ENCODE measurements at regions not wholly inside any gene's neighbourhood (a gene's known extent, or its start where the extent isn't known, plus 50 kb on each side); places are given as distances from the start of the nearest gene placed in this dataset.

DNA sequence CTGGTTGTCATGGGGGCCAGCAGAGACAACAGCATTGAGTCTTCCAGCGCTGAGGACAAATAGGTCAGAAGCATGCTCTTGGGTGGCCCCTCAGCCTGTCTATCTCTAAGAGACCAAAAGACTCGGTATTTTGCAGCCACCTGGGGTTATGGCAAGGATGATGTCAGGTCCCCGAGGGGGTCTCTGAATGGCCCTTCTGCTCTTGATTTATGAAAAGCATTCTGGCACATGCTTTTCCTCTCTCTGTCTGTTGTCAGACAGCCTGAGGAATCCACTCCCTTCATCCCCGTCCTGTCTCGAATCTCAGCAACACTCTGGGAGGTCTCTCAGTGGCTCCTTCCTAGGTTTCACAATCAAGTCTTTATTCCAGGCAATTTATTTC lies 156.6 kb upstream of the RGMA start (continued):
- TF ChIP-seq, protein P1, sequence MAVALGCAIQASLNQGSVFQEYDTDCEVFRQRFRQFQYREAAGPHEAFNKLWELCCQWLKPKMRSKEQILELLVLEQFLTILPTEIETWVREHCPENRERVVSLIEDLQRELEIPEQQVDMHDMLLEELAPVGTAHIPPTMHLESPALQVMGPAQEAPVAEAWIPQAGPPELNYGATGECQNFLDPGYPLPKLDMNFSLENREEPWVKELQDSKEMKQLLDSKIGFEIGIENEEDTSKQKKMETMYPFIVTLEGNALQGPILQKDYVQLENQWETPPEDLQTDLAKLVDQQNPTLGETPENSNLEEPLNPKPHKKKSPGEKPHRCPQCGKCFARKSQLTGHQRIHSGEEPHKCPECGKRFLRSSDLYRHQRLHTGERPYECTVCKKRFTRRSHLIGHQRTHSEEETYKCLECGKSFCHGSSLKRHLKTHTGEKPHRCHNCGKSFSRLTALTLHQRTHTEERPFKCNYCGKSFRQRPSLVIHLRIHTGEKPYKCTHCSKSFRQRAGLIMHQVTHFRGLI (CRISPR knock-in tag; IDR thresholded peaks at IDR 0.05) = no peak

DNA sequence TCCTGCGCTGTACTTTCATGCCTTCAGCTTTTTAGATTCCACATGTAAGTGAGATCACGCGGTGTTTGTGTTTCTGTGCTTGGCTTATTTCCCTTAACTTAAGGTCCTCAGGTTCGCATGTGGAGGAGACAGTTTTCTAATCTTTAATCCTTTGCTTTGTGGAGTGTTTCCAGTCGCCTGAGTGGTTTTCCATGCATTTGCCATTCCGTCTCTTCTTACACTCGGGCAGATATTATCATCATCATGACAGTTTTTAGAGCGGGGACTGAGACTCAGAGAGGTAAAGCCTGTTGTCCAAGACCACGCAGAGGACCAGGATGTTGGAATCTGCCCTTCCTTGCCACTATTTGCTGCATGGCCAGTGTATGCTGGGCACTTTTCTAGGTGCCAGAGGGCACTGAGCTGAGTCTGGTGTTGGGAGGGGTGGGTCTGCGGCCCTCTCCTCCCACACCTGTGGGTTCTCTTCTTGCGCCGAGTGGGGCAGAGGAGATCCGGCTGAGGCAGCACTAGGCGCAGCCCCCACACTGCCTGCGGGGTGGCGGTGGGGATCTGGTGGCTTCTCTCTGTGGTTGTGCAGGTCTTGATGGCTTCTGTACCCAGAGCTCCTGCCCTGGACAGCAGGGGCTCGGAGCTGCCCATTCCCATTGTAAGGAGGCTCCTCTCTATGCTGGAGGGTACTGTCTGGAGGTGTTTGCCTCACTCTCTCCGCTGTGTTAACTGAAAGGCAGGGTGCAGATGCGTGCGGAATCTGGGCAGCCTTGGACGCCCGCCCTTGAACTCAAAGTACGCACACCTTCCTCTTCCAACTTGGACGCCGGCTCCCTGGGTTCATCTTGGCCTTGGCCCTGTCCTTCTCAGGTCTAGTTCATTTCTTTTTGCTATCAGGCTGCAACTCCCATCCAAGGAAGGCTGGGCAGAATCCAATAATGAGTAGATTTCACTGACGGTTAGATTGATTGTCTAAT lies 156.0 kb upstream of the RGMA start:
- Histone ChIP-seq H3K9me1 (ENCODE audit: control insufficient read depth, insufficient read depth, low read length) (no peaks in the 10 kb centered on the region), H3K79me2 (ENCODE audit: control insufficient read depth, insufficient read depth, low read length) (no peaks in the 10 kb centered on the region), H3K9me3 (replicated peaks; ENCODE audit: control insufficient read depth, insufficient read depth, low read depth, low read length) (no peaks in the 10 kb centered on the region), H3K4me2 (ENCODE audit: insufficient read depth, low read length) (no peak overlapping the region), H3K9ac (ENCODE audit: insufficient read depth in 1 of 2, low read depth in 2 of 2, low read length in 2 of 2) (no peak overlapping the region), H3K4me3 (no peak overlapping the region), H3K27me3 (ENCODE audit: control insufficient read depth in 2 of 2, insufficient read depth in 2 of 2, low read length in 2 of 2) (peaks cover 4 to 41% of the 10 kb centered on the region in 2 experiments; a peak in 3 of 5 replicates), H3K36me3 (ENCODE audit: control insufficient read depth, insufficient read depth, low read length) (no peaks in the 10 kb centered on the region), H3K4me1 (replicated peaks in 1 of 2; ENCODE audit: control insufficient read depth in 2 of 2, insufficient read depth in 2 of 2, low read length in 2 of 2) (no peaks in the 10 kb centered on the region), H3K27ac (ENCODE audit: extremely low read depth, low read depth, low read length) (no peak overlapping the region), H2AFZ (ENCODE audit: low read depth, low read length) (no peak overlapping the region), H4K20me1 (replicated peaks; ENCODE audit: control insufficient read depth, insufficient read depth, low read length) (no peaks in the 10 kb centered on the region)
- in situ Hi-C loops (cut with MboI) (no loop called here), intact Hi-C loops (cut with micrococcal nuclease) (no loop called here)
- TF ChIP-seq HNRNPLL (IDR thresholded peaks at IDR 0.05; ENCODE audit: low read depth, low read length, poor library complexity, severe bottlenecking) (no peak), HOXB6 (CRISPR knock-in tag; IDR thresholded peaks at IDR 0.05; ENCODE audit: borderline replicate concordance) (no peak), SAFB (IDR thresholded peaks at IDR 0.05; ENCODE audit: borderline replicate concordance, low read depth, low read length) (no peak), HDAC6 (IDR thresholded peaks at IDR 0.05; ENCODE audit: low read depth, low read length) (no peak), SREBF1 (IDR thresholded peaks at IDR 0.05; ENCODE audit: borderline replicate concordance, low read depth, low read length) (no peak), DACH1 (IDR thresholded peaks at IDR 0.05; ENCODE audit: partially characterized antibody) (no peak), ELF1 (tag; IDR thresholded peaks at IDR 0.05) (no peak), FOXK2 (conservative IDR thresholded peaks at IDR 0.05 in 1 of 2, IDR thresholded peaks at IDR 0.05 in 1 of 2; ENCODE audit: low read depth in 2 of 2) (no peak), CHD1 (IDR thresholded peaks at IDR 0.05; ENCODE audit: low read length) (no peak), DIDO1 (tag; IDR thresholded peaks at IDR 0.05; ENCODE audit: low read depth) (no peak), CBFB (CRISPR knock-in tag; IDR thresholded peaks at IDR 0.05) (no peak), HLTF (IDR thresholded peaks at IDR 0.05) (no peak), TOE1 (IDR thresholded peaks at IDR 0.05; ENCODE audit: borderline replicate concordance) (no peak), TOE1 (CRISPR knock-in tag; IDR thresholded peaks at IDR 0.05; ENCODE audit: borderline replicate concordance, low read depth) (no peak), CAMTA2 (CRISPR knock-in tag; conservative IDR thresholded peaks at IDR 0.05) (no peak)
- TF ChIP-seq, protein P2, sequence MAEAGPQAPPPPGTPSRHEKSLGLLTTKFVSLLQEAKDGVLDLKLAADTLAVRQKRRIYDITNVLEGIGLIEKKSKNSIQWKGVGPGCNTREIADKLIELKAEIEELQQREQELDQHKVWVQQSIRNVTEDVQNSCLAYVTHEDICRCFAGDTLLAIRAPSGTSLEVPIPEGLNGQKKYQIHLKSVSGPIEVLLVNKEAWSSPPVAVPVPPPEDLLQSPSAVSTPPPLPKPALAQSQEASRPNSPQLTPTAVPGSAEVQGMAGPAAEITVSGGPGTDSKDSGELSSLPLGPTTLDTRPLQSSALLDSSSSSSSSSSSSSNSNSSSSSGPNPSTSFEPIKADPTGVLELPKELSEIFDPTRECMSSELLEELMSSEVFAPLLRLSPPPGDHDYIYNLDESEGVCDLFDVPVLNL (CRISPR knock-in tag; IDR thresholded peaks at IDR 0.05; ENCODE audit: low read depth) = no peak
- FAIRE-seq (no peak), DNase-seq (ENCODE audit: extremely low read depth in 1 of 4, low spot score in 3 of 4) (no peak), ATAC-seq (no peak; the same call in 2 of the 3 replicates)
- CTCF ChIA-PET (ENCODE audit: low intra/inter-chr PET ratio) = no interaction called here
- POLR2A ChIA-PET = no interaction called here
- no TSS peak for BruUV-seq (replicated peaks)
- WGBS (ENCODE audit: insufficient coverage, low coverage, missing lambda C conversion rate) = 1% methylated on average over 25 of the region's 26 CpGs

All from K562 (cell line).